ENCODE measurements at regions not wholly inside any gene's neighbourhood (a gene's known extent, or its start where the extent isn't known, plus 50 kb on each side); places are given as distances from the start of the nearest gene placed in this dataset.

DNA sequence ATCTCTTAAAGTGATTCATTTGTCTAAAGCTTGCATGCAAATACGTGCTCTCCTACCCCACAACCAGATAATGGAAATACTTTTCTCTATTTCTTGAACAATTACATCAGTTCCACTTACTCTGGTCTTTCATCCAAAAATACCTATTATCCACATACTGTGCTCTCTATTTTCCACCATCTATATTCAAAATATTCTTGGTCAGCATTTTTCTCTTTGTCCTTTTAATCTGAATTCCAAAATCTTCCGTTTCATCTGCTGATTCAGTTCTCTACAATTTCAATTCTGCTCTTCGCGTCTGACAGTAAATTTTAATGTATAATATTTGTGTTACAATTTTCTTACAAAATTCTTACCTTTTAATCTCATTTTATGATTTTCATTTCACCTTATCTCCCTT lies 110.3 kb downstream of the ZNF648 start:
- no peak for DNase-seq (ENCODE audit: low spot score)
- H3K4me3 ChIP-seq (ENCODE audit: low read depth in 1 of 3, low read length in 3 of 3), result no peak overlapping the region
- 76% methylated on average over 4 of the region's 4 CpGs for WGBS
- no peaks in the 10 kb centered on the region for H3K36me3 ChIP-seq (ENCODE audit: control insufficient read depth in 4 of 4, insufficient read depth in 3 of 4, low read depth in 1 of 4, low read length in 3 of 4)
- TF ChIP-seq, protein P1, sequence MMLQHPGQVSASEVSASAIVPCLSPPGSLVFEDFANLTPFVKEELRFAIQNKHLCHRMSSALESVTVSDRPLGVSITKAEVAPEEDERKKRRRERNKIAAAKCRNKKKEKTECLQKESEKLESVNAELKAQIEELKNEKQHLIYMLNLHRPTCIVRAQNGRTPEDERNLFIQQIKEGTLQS (IDR thresholded peaks at IDR 0.05), result no peak
- TF ChIP-seq HNF4G (IDR thresholded peaks at IDR 0.05) (no peak), HNF4A (conservative IDR thresholded peaks at IDR 0.05) (no peak), GABPA (IDR thresholded peaks at IDR 0.05 in 1 of 2, conservative IDR thresholded peaks at IDR 0.05 in 1 of 2) (no peak), FOXA1 (IDR thresholded peaks at IDR 0.05) (no peak), JUND (IDR thresholded peaks at IDR 0.05) (no peak), REST (IDR thresholded peaks at IDR 0.05) (no peak), TAF1 (conservative IDR thresholded peaks at IDR 0.05) (no peak), ZBTB33 (IDR thresholded peaks at IDR 0.05) (no peak), NR2F2 (IDR thresholded peaks at IDR 0.05) (no peak), EGR1 (IDR thresholded peaks at IDR 0.05; ENCODE audit: low read depth in 2 of 2) (no peak), RAD21 (IDR thresholded peaks at IDR 0.05) (no peak), FOXA2 (IDR thresholded peaks at IDR 0.05) (no peak), YY1 (IDR thresholded peaks at IDR 0.05) (no peak), RXRA (IDR thresholded peaks at IDR 0.05) (no peak), SP1 (IDR thresholded peaks at IDR 0.05) (no peak)
- H3K27me3 ChIP-seq (ENCODE audit: control insufficient read depth in 4 of 4, insufficient read depth in 4 of 4, low read length in 3 of 4), result peaks cover 0 to 2% (median 0%) of the 10 kb centered on the region in 4 donors
- no peak overlapping the region for H3K9ac ChIP-seq (ENCODE audit: low read depth in 1 of 2, low read length in 2 of 2)
- H3K4me1 ChIP-seq (ENCODE audit: control insufficient read depth in 4 of 4, insufficient read depth in 4 of 4, low read length in 3 of 4), result no peaks in the 10 kb centered on the region
- H3K9me3 ChIP-seq (ENCODE audit: control insufficient read depth in 4 of 4, low read length in 3 of 4), result peaks cover 0 to under 1% (median 0%) of the 10 kb centered on the region in 4 donors
- no peak overlapping the region for H3K27ac ChIP-seq (ENCODE audit: low read depth in 1 of 2, low read length in 2 of 2)

DNA sequence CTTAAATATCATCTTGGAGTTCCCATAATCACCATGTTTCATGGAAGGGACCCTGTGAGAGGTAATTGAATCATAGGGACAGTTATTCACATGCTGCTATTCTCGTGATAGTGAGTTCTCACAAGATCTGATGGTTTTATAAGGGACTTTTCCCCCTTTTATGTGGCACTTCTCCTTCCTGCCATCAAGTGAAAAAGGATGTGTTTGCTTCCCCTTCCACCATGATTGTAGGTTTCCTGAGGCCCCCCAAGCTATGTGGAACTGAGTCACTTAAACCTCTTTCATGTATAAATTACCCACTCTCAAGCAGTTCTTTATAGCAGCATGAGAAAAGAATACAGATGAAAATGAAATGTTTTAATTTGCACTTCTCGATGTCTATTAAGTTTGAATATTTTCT lies 112.0 kb downstream of the ZNF648 start:
- Histone ChIP-seq H3K36me3 (ENCODE audit: control insufficient read depth in 4 of 4, insufficient read depth in 3 of 4, low read depth in 1 of 4, low read length in 3 of 4) (no peaks in the 10 kb centered on the region), H3K27me3 (ENCODE audit: control insufficient read depth in 4 of 4, insufficient read depth in 4 of 4, low read length in 3 of 4) (peaks cover 0 to 2% (median 0%) of the 10 kb centered on the region in 4 donors), H3K27ac (ENCODE audit: low read depth in 1 of 2, low read length in 2 of 2) (no peak overlapping the region), H3K4me3 (ENCODE audit: low read depth in 1 of 3, low read length in 3 of 3) (no peak overlapping the region), H3K9me3 (ENCODE audit: control insufficient read depth in 4 of 4, low read length in 3 of 4) (peaks cover 0 to 3% (median 0%) of the 10 kb centered on the region in 4 donors), H3K9ac (ENCODE audit: low read depth in 1 of 2, low read length in 2 of 2) (no peak overlapping the region), H3K4me1 (ENCODE audit: control insufficient read depth in 4 of 4, insufficient read depth in 4 of 4, low read length in 3 of 4) (no peaks in the 10 kb centered on the region)
- TF ChIP-seq MAX (IDR thresholded peaks at IDR 0.05), result no peak
- TF ChIP-seq FOXA2 (IDR thresholded peaks at IDR 0.05), result no peak
- TF ChIP-seq RXRA (IDR thresholded peaks at IDR 0.05), result no peak
- TF ChIP-seq, protein P2, sequence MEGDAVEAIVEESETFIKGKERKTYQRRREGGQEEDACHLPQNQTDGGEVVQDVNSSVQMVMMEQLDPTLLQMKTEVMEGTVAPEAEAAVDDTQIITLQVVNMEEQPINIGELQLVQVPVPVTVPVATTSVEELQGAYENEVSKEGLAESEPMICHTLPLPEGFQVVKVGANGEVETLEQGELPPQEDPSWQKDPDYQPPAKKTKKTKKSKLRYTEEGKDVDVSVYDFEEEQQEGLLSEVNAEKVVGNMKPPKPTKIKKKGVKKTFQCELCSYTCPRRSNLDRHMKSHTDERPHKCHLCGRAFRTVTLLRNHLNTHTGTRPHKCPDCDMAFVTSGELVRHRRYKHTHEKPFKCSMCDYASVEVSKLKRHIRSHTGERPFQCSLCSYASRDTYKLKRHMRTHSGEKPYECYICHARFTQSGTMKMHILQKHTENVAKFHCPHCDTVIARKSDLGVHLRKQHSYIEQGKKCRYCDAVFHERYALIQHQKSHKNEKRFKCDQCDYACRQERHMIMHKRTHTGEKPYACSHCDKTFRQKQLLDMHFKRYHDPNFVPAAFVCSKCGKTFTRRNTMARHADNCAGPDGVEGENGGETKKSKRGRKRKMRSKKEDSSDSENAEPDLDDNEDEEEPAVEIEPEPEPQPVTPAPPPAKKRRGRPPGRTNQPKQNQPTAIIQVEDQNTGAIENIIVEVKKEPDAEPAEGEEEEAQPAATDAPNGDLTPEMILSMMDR (IDR thresholded peaks at IDR 0.05; ENCODE audit: low read depth, low read length, missing input control), result no peak
- TF ChIP-seq GABPA (IDR thresholded peaks at IDR 0.05 in 1 of 2, conservative IDR thresholded peaks at IDR 0.05 in 1 of 2), result no peak
- TF ChIP-seq FOXA1 (IDR thresholded peaks at IDR 0.05), result no peak
- TF ChIP-seq RAD21 (IDR thresholded peaks at IDR 0.05), result no peak
- no peak for TF ChIP-seq SP1 (IDR thresholded peaks at IDR 0.05)
- TF ChIP-seq EGR1 (IDR thresholded peaks at IDR 0.05; ENCODE audit: low read depth in 2 of 2), result no peak
- no peak for TF ChIP-seq HNF4G (IDR thresholded peaks at IDR 0.05)
- no peak for TF ChIP-seq REST (IDR thresholded peaks at IDR 0.05)
- no peak for TF ChIP-seq JUND (IDR thresholded peaks at IDR 0.05)
- TF ChIP-seq YY1 (IDR thresholded peaks at IDR 0.05), result no peak
- DNase-seq (ENCODE audit: low spot score), result no peak
- 57% methylated on average over 2 of the region's 2 CpGs for WGBS

Data from liver (tissue), 8 donors.